ENCODE measurements at regions not wholly inside any gene's neighbourhood (a gene's known extent, or its start where the extent isn't known, plus 50 kb on each side); places are given as distances from the start of the nearest gene placed in this dataset.
A peak's percentile ranks its signal among the peaks of the same experiment; 100 is the strongest.

GRCh38 chr2:52859065-52859464 lies 908.5 kb upstream of the CHAC2 start:
- DNase-seq (ENCODE audit: low read depth): no peak

GRCh38 chr2:52857722-52858121 lies 909.9 kb upstream of the CHAC2 start:
- DNase-seq (ENCODE audit: low read depth): no peak

GRCh38 chr2:52852006-52852405 lies 915.6 kb upstream of the CHAC2 start:
- DNase-seq (ENCODE audit: low read depth): no peak

- peak; percentile 65 for DNase-seq (ENCODE audit: low read depth)
Measured at GRCh38 chr2:52844701-52845423, 922.7 kb upstream of the CHAC2 start.

GRCh38 chr2:52835909-52836308 lies 931.7 kb upstream of the CHAC2 start:
- DNase-seq (ENCODE audit: low read depth): no peak

GRCh38 chr2:52831216-52831615 lies 936.4 kb upstream of the CHAC2 start:
- no peak for DNase-seq (ENCODE audit: low read depth)

- DNase-seq (ENCODE audit: low read depth): no peak
Measured at GRCh38 chr2:52828112-52828511, 939.5 kb upstream of the CHAC2 start.

GRCh38 chr2:52821631-52822030 lies 946.0 kb upstream of the CHAC2 start:
- DNase-seq (ENCODE audit: low read depth): peak; percentile 25

GRCh38 chr2:52818958-52819357 lies 948.6 kb upstream of the CHAC2 start:
- DNase-seq (ENCODE audit: low read depth): no peak

- DNase-seq (ENCODE audit: low read depth): peak; percentile 47
Measured at GRCh38 chr2:52810460-52810859, 957.1 kb upstream of the CHAC2 start.

GRCh38 chr2:52805901-52806410 lies 961.6 kb upstream of the CHAC2 start:
- peak; percentile 34 for DNase-seq (ENCODE audit: low read depth)

GRCh38 chr2:52794581-52794980 lies 973.0 kb upstream of the CHAC2 start:
- no peak for DNase-seq (ENCODE audit: low read depth)

- peak; percentile 47 for DNase-seq (ENCODE audit: low read depth)
Measured at GRCh38 chr2:52779446-52779845, 988.2 kb upstream of the CHAC2 start.

- DNase-seq (ENCODE audit: low read depth): peak; percentile 20
Measured at GRCh38 chr2:52776571-52776970, 991.0 kb upstream of the CHAC2 start.

- peak; percentile 42 for DNase-seq (ENCODE audit: low read depth)
Measured at GRCh38 chr2:52775674-52776073, 991.9 kb upstream of the CHAC2 start.

- DNase-seq (ENCODE audit: low read depth): no peak
Measured at GRCh38 chr2:52765735-52766134, 1001.9 kb upstream of the CHAC2 start.

GRCh38 chr2:52749764-52750163 lies 1017.8 kb upstream of the CHAC2 start:
- DNase-seq (ENCODE audit: low read depth): no peak

GRCh38 chr2:52745144-52745543 lies 1022.5 kb upstream of the CHAC2 start:
- DNase-seq (ENCODE audit: low read depth): no peak

GRCh38 chr2:52732849-52733395 lies 1034.7 kb upstream of the CHAC2 start:
- DNase-seq (ENCODE audit: low read depth): no peak

GRCh38 chr2:52724585-52724984 lies 1043.0 kb upstream of the CHAC2 start:
- no peak for DNase-seq (ENCODE audit: low read depth)

GRCh38 chr2:52717836-52718235 lies 1049.8 kb upstream of the CHAC2 start:
- DNase-seq (ENCODE audit: low read depth): no peak

- no peak for DNase-seq (ENCODE audit: low read depth)
Measured at GRCh38 chr2:52710810-52711618, 1056.6 kb upstream of the CHAC2 start.

GRCh38 chr2:52704251-52704650 lies 1063.4 kb upstream of the CHAC2 start:
- no peak for DNase-seq (ENCODE audit: low read depth)

All from iris pigment epithelial cell (primary cell).